Tibial nerve (tissue), 3 donors: ENCODE measurements at regions not wholly inside any gene's neighbourhood (a gene's known extent, or its start where the extent isn't known, plus 50 kb on each side); places are given as distances from the start of the nearest gene placed in this dataset.

Source experiments
- POLR2A ChIP-seq, 2 donors: fragments of 450-650 bp; IDR thresholded peaks; one replicate each; pipeline ENCODE4 v1.6.1; 2017; ENCODE audit warnings: antibody characterized with exemption in 2 of 2, mild to moderate bottlenecking in 2 of 2, moderate library complexity in 2 of 2
- TF ChIP-seq, protein P1 (sequence below), 5 experiments: fragments of 200-600 bp in 3 of 5; fragments of 450-650 bp in 2 of 5; sonication (generic) in 3 of 5; IDR thresholded peaks; one replicate each; pipeline ENCODE4 v1.5.1; 2016 to 2019; ENCODE audit warnings: antibody characterized with exemption in 5 of 5, mild to moderate bottlenecking in 3 of 5, moderate library complexity in 2 of 5

DNA sequence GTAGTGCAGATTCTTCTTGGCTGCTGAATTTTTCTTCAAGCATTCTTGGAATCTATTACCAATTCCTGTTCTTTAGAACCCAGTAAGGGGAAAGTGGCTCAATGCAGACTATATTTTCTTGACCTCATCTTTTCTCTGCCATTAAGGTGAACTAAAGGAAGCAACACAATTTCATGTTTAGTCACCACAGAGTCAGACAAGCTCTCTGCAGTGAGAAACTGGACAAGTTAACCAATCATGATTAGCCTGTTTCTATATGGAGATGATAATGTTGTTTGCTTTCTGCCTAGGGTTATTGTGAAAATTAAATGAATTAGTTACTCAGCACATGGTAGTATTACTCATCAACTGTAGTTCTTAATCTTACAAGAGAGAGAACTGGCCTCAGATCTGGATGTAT, 1075.1 kb downstream of the AGBL1 start:
- TF ChIP-seq, protein P1, sequence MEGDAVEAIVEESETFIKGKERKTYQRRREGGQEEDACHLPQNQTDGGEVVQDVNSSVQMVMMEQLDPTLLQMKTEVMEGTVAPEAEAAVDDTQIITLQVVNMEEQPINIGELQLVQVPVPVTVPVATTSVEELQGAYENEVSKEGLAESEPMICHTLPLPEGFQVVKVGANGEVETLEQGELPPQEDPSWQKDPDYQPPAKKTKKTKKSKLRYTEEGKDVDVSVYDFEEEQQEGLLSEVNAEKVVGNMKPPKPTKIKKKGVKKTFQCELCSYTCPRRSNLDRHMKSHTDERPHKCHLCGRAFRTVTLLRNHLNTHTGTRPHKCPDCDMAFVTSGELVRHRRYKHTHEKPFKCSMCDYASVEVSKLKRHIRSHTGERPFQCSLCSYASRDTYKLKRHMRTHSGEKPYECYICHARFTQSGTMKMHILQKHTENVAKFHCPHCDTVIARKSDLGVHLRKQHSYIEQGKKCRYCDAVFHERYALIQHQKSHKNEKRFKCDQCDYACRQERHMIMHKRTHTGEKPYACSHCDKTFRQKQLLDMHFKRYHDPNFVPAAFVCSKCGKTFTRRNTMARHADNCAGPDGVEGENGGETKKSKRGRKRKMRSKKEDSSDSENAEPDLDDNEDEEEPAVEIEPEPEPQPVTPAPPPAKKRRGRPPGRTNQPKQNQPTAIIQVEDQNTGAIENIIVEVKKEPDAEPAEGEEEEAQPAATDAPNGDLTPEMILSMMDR (IDR thresholded peaks at IDR 0.05), result no peak
- no peak for TF ChIP-seq POLR2A (IDR thresholded peaks at IDR 0.05)
